ENCODE measurements at regions not wholly inside any gene's neighbourhood (a gene's known extent, or its start where the extent isn't known, plus 50 kb on each side); places are given as distances from the start of the nearest gene placed in this dataset.

DNA sequence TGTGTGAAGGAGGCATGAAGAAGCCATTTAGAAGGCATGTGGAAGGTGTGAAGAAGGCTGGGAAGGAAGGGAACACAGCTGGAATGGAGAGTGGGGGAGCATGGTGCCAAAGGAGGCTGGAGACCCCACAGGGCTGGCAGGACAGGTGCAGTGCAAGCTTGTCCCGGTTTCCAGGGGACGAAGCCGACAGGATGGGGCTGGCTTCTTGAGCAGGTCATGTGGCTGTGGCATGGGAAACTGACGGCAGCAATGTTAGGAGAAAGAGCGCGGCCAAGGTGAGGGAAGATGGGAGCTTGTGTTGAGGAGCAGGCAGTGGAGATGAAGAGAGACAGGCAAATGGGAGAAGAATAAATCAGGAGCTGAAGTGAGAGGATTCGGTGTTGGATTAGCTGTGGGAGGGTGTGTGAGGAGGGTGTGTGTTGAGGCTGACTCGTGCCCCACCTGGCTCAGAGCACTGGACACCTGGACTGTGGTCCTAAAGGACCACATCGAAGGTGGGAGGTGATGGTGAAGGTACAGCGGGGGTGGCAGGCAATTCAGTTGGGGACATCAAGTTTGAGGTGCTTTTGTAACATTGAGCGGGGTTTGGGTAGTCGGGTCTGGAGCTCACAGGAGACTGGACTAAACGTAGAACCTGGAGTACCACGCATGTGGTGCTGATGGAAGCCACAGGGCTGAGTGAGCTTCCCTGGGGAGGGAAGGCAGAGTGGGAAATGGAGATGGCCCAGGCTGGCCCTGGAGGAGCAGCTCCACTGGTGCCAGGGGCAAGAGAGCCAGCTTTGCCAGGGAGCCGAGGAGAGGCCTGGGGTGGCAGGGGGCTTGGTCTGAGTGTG lies 165.6 kb upstream of the HDAC4 start (continued):
- TF ChIP-seq ZNF551 (CRISPR knock-in tag; IDR thresholded peaks at IDR 0.05) (no peak), POLR2G (IDR thresholded peaks at IDR 0.05; ENCODE audit: low read depth, low read length) (no peak), RBM14 (IDR thresholded peaks at IDR 0.05; ENCODE audit: borderline replicate concordance, insufficient read depth, low read depth, low read length) (no peak), ELK3 (CRISPR knock-in tag; IDR thresholded peaks at IDR 0.05) (no peak), CBFA2T3 (IDR thresholded peaks at IDR 0.05) (no peak)
- TF ChIP-seq, protein P1, sequence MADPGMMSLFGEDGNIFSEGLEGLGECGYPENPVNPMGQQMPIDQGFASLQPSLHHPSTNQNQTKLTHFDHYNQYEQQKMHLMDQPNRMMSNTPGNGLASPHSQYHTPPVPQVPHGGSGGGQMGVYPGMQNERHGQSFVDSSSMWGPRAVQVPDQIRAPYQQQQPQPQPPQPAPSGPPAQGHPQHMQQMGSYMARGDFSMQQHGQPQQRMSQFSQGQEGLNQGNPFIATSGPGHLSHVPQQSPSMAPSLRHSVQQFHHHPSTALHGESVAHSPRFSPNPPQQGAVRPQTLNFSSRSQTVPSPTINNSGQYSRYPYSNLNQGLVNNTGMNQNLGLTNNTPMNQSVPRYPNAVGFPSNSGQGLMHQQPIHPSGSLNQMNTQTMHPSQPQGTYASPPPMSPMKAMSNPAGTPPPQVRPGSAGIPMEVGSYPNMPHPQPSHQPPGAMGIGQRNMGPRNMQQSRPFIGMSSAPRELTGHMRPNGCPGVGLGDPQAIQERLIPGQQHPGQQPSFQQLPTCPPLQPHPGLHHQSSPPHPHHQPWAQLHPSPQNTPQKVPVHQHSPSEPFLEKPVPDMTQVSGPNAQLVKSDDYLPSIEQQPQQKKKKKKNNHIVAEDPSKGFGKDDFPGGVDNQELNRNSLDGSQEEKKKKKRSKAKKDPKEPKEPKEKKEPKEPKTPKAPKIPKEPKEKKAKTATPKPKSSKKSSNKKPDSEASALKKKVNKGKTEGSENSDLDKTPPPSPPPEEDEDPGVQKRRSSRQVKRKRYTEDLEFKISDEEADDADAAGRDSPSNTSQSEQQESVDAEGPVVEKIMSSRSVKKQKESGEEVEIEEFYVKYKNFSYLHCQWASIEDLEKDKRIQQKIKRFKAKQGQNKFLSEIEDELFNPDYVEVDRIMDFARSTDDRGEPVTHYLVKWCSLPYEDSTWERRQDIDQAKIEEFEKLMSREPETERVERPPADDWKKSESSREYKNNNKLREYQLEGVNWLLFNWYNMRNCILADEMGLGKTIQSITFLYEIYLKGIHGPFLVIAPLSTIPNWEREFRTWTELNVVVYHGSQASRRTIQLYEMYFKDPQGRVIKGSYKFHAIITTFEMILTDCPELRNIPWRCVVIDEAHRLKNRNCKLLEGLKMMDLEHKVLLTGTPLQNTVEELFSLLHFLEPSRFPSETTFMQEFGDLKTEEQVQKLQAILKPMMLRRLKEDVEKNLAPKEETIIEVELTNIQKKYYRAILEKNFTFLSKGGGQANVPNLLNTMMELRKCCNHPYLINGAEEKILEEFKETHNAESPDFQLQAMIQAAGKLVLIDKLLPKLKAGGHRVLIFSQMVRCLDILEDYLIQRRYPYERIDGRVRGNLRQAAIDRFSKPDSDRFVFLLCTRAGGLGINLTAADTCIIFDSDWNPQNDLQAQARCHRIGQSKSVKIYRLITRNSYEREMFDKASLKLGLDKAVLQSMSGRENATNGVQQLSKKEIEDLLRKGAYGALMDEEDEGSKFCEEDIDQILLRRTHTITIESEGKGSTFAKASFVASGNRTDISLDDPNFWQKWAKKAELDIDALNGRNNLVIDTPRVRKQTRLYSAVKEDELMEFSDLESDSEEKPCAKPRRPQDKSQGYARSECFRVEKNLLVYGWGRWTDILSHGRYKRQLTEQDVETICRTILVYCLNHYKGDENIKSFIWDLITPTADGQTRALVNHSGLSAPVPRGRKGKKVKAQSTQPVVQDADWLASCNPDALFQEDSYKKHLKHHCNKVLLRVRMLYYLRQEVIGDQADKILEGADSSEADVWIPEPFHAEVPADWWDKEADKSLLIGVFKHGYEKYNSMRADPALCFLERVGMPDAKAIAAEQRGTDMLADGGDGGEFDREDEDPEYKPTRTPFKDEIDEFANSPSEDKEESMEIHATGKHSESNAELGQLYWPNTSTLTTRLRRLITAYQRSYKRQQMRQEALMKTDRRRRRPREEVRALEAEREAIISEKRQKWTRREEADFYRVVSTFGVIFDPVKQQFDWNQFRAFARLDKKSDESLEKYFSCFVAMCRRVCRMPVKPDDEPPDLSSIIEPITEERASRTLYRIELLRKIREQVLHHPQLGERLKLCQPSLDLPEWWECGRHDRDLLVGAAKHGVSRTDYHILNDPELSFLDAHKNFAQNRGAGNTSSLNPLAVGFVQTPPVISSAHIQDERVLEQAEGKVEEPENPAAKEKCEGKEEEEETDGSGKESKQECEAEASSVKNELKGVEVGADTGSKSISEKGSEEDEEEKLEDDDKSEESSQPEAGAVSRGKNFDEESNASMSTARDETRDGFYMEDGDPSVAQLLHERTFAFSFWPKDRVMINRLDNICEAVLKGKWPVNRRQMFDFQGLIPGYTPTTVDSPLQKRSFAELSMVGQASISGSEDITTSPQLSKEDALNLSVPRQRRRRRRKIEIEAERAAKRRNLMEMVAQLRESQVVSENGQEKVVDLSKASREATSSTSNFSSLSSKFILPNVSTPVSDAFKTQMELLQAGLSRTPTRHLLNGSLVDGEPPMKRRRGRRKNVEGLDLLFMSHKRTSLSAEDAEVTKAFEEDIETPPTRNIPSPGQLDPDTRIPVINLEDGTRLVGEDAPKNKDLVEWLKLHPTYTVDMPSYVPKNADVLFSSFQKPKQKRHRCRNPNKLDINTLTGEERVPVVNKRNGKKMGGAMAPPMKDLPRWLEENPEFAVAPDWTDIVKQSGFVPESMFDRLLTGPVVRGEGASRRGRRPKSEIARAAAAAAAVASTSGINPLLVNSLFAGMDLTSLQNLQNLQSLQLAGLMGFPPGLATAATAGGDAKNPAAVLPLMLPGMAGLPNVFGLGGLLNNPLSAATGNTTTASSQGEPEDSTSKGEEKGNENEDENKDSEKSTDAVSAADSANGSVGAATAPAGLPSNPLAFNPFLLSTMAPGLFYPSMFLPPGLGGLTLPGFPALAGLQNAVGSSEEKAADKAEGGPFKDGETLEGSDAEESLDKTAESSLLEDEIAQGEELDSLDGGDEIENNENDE (IDR thresholded peaks at IDR 0.05; ENCODE audit: low read depth, low read length), result no peak
- TF ChIP-seq, protein P2, sequence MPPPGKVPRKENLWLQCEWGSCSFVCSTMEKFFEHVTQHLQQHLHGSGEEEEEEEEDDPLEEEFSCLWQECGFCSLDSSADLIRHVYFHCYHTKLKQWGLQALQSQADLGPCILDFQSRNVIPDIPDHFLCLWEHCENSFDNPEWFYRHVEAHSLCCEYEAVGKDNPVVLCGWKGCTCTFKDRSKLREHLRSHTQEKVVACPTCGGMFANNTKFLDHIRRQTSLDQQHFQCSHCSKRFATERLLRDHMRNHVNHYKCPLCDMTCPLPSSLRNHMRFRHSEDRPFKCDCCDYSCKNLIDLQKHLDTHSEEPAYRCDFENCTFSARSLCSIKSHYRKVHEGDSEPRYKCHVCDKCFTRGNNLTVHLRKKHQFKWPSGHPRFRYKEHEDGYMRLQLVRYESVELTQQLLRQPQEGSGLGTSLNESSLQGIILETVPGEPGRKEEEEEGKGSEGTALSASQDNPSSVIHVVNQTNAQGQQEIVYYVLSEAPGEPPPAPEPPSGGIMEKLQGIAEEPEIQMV (tag; conservative IDR thresholded peaks at IDR 0.05; ENCODE audit: low read depth), result no peak
